GM18867 (cell line): ENCODE measurements at regions not wholly inside any gene's neighbourhood (a gene's known extent, or its start where the extent isn't known, plus 50 kb on each side); places are given as distances from the start of the nearest gene placed in this dataset.
"Not testable (repeated sequence)": the region's sequence is repeated elsewhere in the genome, so short reads cannot be mapped to it uniquely, and the experiment has no call there.

Source experiments
- ATAC-seq: cut with Tn5 transposase; IDR thresholded peaks from one replicate; pipeline ENCODE4 v1.9.1; 2021; ENCODE audit warnings: mild to moderate bottlenecking, moderate library complexity; ENCODE audit not compliant: unreplicated experiment

DNA sequence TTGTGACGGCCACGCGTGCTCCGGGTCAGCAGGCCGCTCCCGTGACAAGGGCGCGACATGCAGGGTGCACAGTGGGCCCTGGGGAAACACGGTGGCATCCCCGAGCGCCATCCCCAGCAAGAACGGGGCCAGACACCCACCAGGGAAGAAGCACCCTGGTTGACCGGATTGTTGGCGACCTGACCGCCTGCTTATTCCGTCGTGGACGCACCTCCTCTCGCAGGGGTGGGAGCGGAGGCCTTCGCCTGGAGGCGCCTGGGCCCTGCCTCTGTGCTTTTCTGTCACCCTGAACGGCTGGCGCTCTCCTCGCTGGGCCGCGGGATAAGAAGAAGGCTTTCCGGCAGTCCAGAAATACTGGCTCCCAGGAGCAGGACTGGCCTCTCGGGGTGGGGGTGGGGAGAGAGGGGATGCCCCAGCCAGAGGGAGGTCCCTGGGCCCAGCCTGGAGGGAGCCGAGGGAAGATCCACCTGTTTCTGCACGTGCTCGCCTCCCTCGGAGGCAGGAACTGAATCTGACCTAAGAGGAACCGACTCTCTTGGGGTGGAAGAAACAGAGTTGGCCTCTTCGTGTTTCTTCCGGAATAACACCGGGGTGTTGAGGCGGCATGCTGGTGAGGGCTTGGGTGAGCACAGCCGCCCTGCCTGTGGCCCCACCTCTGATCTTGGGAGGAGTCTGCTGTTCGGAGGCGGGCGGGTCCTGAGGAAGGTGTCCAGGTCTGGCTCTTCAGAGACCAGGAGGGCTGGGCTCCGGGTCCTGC lies 4394.2 kb upstream of the TPTE start:
- peak; percentile 73 for ATAC-seq

- not testable (repeated sequence) for ATAC-seq
Observed at GRCh38 chr21:6130734-6131133, 4390.6 kb upstream of the TPTE start.

GRCh38 chr21:6133373-6133772 lies 4388.0 kb upstream of the TPTE start:
- ATAC-seq, result not testable (repeated sequence)

DNA sequence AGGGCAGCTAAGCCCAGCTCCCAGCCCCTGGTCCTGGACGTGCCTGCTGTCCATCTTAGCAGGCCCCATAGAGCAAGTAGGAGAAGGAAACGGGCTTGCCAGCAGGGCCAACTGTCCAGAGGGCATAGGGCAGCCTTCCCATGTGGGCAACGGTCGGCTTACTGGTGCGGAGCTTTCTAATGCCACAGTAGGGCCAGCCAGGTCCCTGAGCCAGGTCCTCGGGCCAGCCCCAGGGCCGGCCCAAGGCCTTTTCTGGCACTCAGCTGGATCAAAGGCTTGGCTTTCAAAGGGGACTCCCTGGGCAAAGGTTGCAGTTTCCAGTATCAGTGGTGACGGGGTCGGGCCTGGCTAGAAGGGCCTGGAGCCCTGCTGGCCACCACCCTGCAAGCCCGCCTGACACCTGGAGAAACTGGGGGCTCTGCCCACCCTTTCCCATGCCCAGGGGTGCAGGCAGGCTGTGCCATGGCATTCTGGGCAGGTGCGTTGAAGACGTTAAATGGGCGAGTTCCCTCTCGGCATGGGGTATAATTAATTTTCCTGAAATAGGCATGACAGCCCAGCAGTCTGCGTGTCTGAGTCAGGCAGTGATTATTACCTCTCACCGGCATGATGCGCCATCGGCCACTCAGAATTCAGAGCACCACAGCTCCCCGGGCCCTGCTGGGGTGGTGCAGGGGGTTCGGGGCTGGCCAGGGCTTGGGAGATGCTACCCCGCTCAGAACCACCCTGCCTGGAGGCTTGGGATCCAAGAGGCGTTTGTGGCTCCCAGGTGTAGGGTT lies 4387.3 kb upstream of the TPTE start:
- ATAC-seq, result not testable (repeated sequence)

- ATAC-seq, result not testable (repeated sequence)
Observed at GRCh38 chr21:6136732-6137131, 4384.7 kb upstream of the TPTE start.

DNA sequence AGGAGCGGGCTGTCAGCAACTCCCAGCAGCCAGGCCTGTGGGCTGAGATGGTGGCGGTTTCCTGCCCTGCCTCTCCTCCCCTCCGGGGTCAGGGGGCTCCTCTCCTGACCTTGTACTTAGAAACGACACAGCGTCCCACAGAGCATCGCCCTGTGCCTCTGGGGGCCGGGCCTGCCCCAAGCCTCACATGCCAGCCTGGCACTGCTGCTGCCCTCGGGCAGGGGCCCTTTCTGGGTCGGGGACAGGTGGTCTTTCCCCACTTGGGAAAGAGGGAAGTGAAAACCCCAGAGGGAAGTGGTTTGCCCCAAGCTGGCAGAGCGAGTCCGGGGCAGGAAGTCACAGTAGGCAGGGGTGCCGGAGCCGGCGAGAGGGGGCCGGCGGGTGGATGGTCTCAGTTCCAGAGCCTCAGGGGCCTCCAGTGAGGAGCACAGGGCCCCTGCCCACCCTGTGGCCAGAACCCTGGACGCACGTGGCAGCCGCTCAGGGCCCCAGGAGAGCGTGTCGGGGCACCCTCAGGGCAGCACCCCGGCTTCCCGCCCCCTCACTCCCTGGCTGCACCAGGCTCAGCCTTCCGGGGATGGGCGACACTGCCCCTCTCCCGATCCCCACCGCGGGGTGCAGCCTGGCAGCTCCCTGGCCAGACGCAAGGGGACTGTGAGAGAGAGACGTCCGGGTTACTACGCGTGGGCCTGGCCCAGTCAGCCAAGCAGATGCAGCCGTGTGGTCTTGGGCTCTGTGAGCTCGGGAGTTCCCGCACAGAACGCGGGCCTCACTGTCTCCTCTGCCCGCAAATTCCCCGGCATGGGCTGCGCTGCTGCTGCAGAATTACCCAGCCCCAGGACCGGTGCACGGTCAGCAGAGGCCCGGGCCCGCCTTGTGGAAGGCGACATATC lies 4382.9 kb upstream of the TPTE start:
- not testable (repeated sequence) for ATAC-seq

- ATAC-seq, result not testable (repeated sequence)
Observed at GRCh38 chr21:6139331-6139730, 4382.1 kb upstream of the TPTE start.

DNA sequence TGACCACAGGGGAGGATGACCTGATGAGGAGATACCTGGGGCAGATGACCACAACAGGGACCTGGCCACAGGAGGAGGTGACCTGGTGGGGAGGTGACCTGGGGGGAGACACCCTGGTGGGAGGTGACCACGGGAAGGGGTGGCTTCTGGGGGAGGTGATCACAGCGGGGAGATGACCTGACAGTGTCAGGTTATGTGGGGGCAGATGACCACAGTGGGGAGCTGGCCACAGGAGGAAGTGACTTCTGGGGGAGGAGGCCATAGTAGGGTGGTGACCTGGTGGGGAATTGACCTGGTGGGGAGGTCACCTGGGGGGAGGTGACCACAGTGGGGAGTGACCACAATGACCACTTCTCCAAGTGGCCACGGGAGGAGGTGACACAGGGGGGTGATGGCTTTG lies 4381.5 kb upstream of the TPTE start:
- ATAC-seq, result not testable (repeated sequence)

DNA sequence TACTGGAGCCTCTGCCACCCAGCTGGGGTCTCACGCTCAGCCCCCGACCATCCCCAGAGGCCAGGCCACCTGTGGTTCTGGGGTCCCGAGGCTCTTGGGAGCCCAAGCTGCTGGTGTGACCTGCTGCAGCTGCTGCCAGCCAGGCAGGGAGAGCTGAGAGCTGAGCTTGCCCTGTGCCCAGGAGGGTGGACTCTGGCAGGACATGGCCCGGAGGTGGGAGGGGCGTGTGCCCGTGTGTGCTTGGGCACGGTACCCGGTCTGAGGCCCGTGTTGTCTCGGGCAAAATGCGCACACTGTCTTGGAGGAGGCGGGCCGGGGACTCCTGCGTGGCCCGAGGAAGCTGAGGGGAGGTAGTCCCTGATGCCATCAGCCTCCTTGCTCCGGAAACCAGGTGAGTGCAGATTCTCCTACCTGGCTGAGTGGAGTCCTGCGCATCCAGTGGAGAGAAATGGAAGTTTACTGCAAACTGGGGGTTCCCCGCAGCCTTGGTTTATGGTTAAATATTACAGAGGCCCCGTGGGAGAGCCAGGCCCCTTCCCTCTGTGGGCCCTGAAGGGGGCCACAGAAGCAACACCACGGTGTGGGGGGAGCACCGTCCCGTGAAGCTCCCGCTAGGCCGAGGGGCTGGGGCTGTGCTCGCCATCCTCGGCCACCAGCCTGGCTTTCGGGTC lies 4380.8 kb upstream of the TPTE start:
- not testable (repeated sequence) for ATAC-seq

- not testable (repeated sequence) for ATAC-seq
Observed at GRCh38 chr21:6141138-6141474, 4380.3 kb upstream of the TPTE start.

DNA sequence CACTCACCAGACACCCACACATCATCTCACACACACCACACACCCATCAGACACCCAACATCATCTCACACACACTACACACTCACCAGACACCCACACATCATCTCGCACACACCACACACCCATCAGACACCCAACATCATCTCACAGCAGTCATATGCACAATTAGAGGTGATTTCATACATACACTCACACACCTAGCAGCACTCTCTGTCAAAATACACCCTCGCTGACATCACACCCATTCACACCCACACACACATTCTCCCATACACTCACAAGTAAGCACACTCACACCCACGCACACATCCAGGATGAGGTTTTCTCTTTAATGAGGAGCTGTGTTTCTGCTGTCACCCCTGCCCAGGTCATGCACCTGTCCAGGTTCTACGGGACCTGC lies 4368.2 kb upstream of the TPTE start:
- not testable (repeated sequence) for ATAC-seq

GRCh38 chr21:6154524-6155320 lies 4366.7 kb upstream of the TPTE start:
- ATAC-seq, result not testable (repeated sequence)

GRCh38 chr21:6156712-6157389 lies 4364.5 kb upstream of the TPTE start:
- ATAC-seq, result not testable (repeated sequence)

- not testable (repeated sequence) for ATAC-seq
Observed at GRCh38 chr21:6157515-6157914, 4363.9 kb upstream of the TPTE start.

- not testable (repeated sequence) for ATAC-seq
Observed at GRCh38 chr21:6158171-6158570, 4363.2 kb upstream of the TPTE start.
